PC-9 (cell line): ENCODE measurements at regions not wholly inside any gene's neighbourhood (a gene's known extent, or its start where the extent isn't known, plus 50 kb on each side); places are given as distances from the start of the nearest gene placed in this dataset.
"Not testable (repeated sequence)": the region's sequence is repeated elsewhere in the genome, so short reads cannot be mapped to it uniquely, and the experiment has no call there.

Experiments
- BruUV-seq: library from RNA; stranded (reverse); fragments of 400-500 nt; replicated peaks from 2 replicates; lab custom pipeline; 2021; lab: Mats Ljungman, UMichigan
- CTCF ChIA-PET: fragments of 300-600 bp; sonication (Branson Sonifier 250); formaldehyde crosslinking; loops from one replicate; lab custom pipeline; 2022; ENCODE audit warnings: antibody characterized with exemption; lab: Charles Lee
- POLR2A ChIA-PET: fragments of 300-600 bp; sonication (Branson Sonifier 250); formaldehyde crosslinking; loops from one replicate; lab custom pipeline; 2022; ENCODE audit warnings: antibody characterized with exemption; ENCODE audit not compliant: unreplicated experiment; lab: Charles Lee
- DNase-seq, 2 experiments: peaks; one replicate each; pipeline versions ENCODE4 v3.0.0 to v3.0.0-alpha.2; 2015 to 2022; ENCODE audit warnings: mixed read lengths in 1 of 2
- H2AFZ ChIP-seq: fragments of 200-600 bp; sonication (generic); 2 replicates; pipeline ENCODE4 v1.8.1; 2017; ENCODE audit warnings: antibody characterized with exemption
- H3F3A ChIP-seq: fragments of 200-600 bp; sonication (generic); 2 replicates; pipeline ENCODE4 v1.8.1; 2017; ENCODE audit warnings: antibody characterized with exemption, mild to moderate bottlenecking, low read depth; ENCODE audit not compliant: insufficient read depth
- H3K27ac ChIP-seq: fragments of 200-600 bp; sonication (generic); 2 replicates; pipeline ENCODE4 v1.6.1; 2016; ENCODE audit warnings: mixed run types
- H3K27me3 ChIP-seq: fragments of 200-600 bp; sonication (generic); 2 replicates; pipeline ENCODE4 v1.6.1; 2016; ENCODE audit warnings: low read depth, mixed run types; ENCODE audit not compliant: insufficient read depth
- H3K36me3 ChIP-seq: fragments of 200-600 bp; sonication (generic); 2 replicates; pipeline ENCODE4 v1.6.1; 2016; ENCODE audit warnings: low read depth, mixed run types
- H3K4me1 ChIP-seq: fragments of 200-600 bp; sonication (generic); replicated peaks from 2 replicates; pipeline ENCODE4 v1.6.1; 2016; ENCODE audit warnings: mixed run types; ENCODE audit not compliant: insufficient read depth
- H3K4me2 ChIP-seq: fragments of 200-600 bp; sonication (generic); 2 replicates; pipeline ENCODE4 v1.6.1; 2017; ENCODE audit warnings: mixed run types
- H3K4me3 ChIP-seq: fragments of 200-600 bp; sonication (generic); 2 replicates; pipeline ENCODE4 v1.6.1; 2016; ENCODE audit warnings: mixed run types
- H3K79me2 ChIP-seq: fragments of 200-600 bp; sonication (generic); 2 replicates; pipeline ENCODE4 v1.6.1; 2017; ENCODE audit warnings: low read depth, mixed run types
- H3K9me2 ChIP-seq: fragments of 200-600 bp; sonication (generic); 2 replicates; pipeline ENCODE4 v1.8.1; 2017; ENCODE audit warnings: mild to moderate bottlenecking; ENCODE audit not compliant: insufficient read depth
- H3K9me3 ChIP-seq: fragments of 200-600 bp; sonication (generic); 2 replicates; pipeline ENCODE4 v1.8.1; 2016; ENCODE audit warnings: low read depth; ENCODE audit not compliant: insufficient read depth
- H4K20me1 ChIP-seq: fragments of 200-600 bp; sonication (generic); 2 replicates; pipeline ENCODE4 v1.8.1; 2017; ENCODE audit not compliant: insufficient read depth
- CTCF ChIP-seq: fragments of 200-600 bp; sonication (generic); conservative IDR thresholded peaks from 2 replicates; pipeline ENCODE4 v1.6.1; 2017; ENCODE audit warnings: mixed run types, antibody characterized with exemption, mild to moderate bottlenecking, moderate library complexity
- EZH2 ChIP-seq: fragments of 200-600 bp; sonication (generic); IDR thresholded peaks from 2 replicates; pipeline ENCODE4 v1.8.0; 2017; ENCODE audit warnings: antibody characterized with exemption, low read depth
- intact Hi-C: fragments of 100-400 bp; cut with micrococcal nuclease; formaldehyde crosslinking; loops from one replicate; pipeline ENCODE4 v1.10.0; 2022; ENCODE audit not compliant: unreplicated experiment

GRCh38 chr22:27251563-27251962 is 550.0 kb downstream of the MN1 start:
- Histone ChIP-seq H3K9me2 (no peaks in the 10 kb centered on the region), H4K20me1 (no peaks in the 10 kb centered on the region), H3K4me2 (no peak overlapping the region), H3F3A (peaks cover 4% of the 10 kb centered on the region; the same call in 1 of the 2 replicates), H3K36me3 (no peaks in the 10 kb centered on the region), H3K27me3 (no peaks in the 10 kb centered on the region), H3K79me2 (no peaks in the 10 kb centered on the region), H2AFZ (no peak overlapping the region), H3K27ac (no peak overlapping the region), H3K9me3 (peaks cover 10% of the 10 kb centered on the region), H3K4me3 (no peak overlapping the region), H3K4me1 (no peaks in the 10 kb centered on the region)
- intact Hi-C loops: no loop called here
- TF ChIP-seq EZH2 (no peak), CTCF (no peak)
- BruUV-seq: no TSS peak
- CTCF ChIA-PET: no interaction called here
- POLR2A ChIA-PET: no interaction called here
- no peak for DNase-seq

GRCh38 chr22:27252282-27253049 is 549.1 kb downstream of the MN1 start:
- H3K36me3 ChIP-seq: no peaks in the 10 kb centered on the region
- H3K9me3 ChIP-seq: peaks cover 10% of the 10 kb centered on the region
- TF ChIP-seq CTCF (no peak), EZH2 (no peak)
- no peaks in the 10 kb centered on the region for H3K79me2 ChIP-seq
- no peak overlapping the region for H3K4me2 ChIP-seq
- POLR2A ChIA-PET: no interaction called here
- no peaks in the 10 kb centered on the region for H3K27me3 ChIP-seq
- CTCF ChIA-PET: no interaction called here
- H3K9me2 ChIP-seq: no peaks in the 10 kb centered on the region
- intact Hi-C loops: no loop called here
- H3K4me3 ChIP-seq: no peak overlapping the region
- H3K27ac ChIP-seq: no peak overlapping the region
- peak in 1 of 2 experiments; percentile 75 for DNase-seq
- peaks cover 4% of the 10 kb centered on the region; the same call in 1 of the 2 replicates for H3F3A ChIP-seq
- no TSS peak for BruUV-seq
- no peak overlapping the region for H2AFZ ChIP-seq
- no peaks in the 10 kb centered on the region for H3K4me1 ChIP-seq
- H4K20me1 ChIP-seq: no peaks in the 10 kb centered on the region

- POLR2A ChIA-PET: no interaction called here
- no TSS peak for BruUV-seq
- H3K27ac ChIP-seq: no peak overlapping the region
Observed at GRCh38 chr22:27253108-27253902, 548.3 kb downstream of the MN1 start.

GRCh38 chr22:27254063-27254462 is 547.5 kb downstream of the MN1 start:
- POLR2A ChIA-PET, BruUV-seq, CTCF ChIA-PET, H3K4me3 ChIP-seq, H4K20me1 ChIP-seq, H3K27ac ChIP-seq, H2AFZ ChIP-seq, H3F3A ChIP-seq, H3K9me3 ChIP-seq, intact Hi-C loops, DNase-seq, H3K9me2 ChIP-seq, H3K4me1 ChIP-seq, H3K36me3 ChIP-seq, H3K27me3 ChIP-seq, H3K4me2 ChIP-seq, H3K79me2 ChIP-seq: not testable (repeated sequence)

More at GRCh38 chr22:27253108-27253902, 548.3 kb downstream of the MN1 start:
- no peak overlapping the region for H3K4me3 ChIP-seq
- H2AFZ ChIP-seq: no peak overlapping the region
- H3F3A ChIP-seq: 0 out of 2 replicates have a peak, but pooled peaks cover 4% of the 10 kb centered on the region
- no peaks in the 10 kb centered on the region for H4K20me1 ChIP-seq
- H3K36me3 ChIP-seq: no peaks in the 10 kb centered on the region
- no peaks in the 10 kb centered on the region for H3K9me2 ChIP-seq
- CTCF ChIA-PET: no interaction called here
- no peak overlapping the region for H3K4me2 ChIP-seq
- DNase-seq: no peak
- no peaks in the 10 kb centered on the region for H3K4me1 ChIP-seq
- TF ChIP-seq EZH2 (no peak), CTCF (no peak)
- H3K27me3 ChIP-seq: no peaks in the 10 kb centered on the region
- peaks cover 10% of the 10 kb centered on the region for H3K9me3 ChIP-seq
- intact Hi-C loops: no loop called here
- H3K79me2 ChIP-seq: no peaks in the 10 kb centered on the region
